ENCODE measurements at regions not wholly inside any gene's neighbourhood (a gene's known extent, or its start where the extent isn't known, plus 50 kb on each side); places are given as distances from the start of the nearest gene placed in this dataset.

DNA sequence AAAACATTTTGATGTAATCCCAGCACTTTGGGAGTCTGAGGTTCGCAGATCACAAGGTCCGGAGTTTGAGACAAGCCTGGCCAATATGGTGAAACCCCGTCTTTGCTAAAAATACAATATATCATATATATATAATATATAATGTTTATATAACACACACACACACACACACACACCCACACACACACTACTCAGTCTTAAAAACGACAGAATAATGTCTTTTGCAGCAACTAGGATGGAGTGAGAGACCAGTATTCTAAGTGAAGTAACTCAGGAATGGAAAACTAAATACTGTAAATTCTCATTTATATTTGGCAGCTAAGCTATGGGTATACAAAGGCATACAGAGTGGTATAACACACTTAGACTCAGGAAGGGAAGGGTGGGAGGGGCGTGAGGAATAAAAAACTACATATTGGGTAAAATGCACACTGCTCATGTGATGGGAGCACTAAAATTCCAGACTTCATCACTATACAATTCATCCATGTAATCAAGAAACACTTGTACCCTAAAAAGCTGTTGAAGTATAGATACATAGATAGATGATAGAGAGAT lies 231.2 kb upstream of the SEMA3A start:
- TF ChIP-seq, protein P1, sequence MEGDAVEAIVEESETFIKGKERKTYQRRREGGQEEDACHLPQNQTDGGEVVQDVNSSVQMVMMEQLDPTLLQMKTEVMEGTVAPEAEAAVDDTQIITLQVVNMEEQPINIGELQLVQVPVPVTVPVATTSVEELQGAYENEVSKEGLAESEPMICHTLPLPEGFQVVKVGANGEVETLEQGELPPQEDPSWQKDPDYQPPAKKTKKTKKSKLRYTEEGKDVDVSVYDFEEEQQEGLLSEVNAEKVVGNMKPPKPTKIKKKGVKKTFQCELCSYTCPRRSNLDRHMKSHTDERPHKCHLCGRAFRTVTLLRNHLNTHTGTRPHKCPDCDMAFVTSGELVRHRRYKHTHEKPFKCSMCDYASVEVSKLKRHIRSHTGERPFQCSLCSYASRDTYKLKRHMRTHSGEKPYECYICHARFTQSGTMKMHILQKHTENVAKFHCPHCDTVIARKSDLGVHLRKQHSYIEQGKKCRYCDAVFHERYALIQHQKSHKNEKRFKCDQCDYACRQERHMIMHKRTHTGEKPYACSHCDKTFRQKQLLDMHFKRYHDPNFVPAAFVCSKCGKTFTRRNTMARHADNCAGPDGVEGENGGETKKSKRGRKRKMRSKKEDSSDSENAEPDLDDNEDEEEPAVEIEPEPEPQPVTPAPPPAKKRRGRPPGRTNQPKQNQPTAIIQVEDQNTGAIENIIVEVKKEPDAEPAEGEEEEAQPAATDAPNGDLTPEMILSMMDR (IDR thresholded peaks at IDR 0.05 in 2 of 3, conservative IDR thresholded peaks at IDR 0.05 in 1 of 3; ENCODE audit: control insufficient read depth in 2 of 3, extremely low read depth in 1 of 3, insufficient read depth in 1 of 3, low read depth in 3 of 3, low read length in 3 of 3): no peak
- TF ChIP-seq, protein P2, sequence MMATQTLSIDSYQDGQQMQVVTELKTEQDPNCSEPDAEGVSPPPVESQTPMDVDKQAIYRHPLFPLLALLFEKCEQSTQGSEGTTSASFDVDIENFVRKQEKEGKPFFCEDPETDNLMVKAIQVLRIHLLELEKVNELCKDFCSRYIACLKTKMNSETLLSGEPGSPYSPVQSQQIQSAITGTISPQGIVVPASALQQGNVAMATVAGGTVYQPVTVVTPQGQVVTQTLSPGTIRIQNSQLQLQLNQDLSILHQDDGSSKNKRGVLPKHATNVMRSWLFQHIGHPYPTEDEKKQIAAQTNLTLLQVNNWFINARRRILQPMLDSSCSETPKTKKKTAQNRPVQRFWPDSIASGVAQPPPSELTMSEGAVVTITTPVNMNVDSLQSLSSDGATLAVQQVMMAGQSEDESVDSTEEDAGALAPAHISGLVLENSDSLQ (IDR thresholded peaks at IDR 0.05): no peak
- TF ChIP-seq ZNF24 (IDR thresholded peaks at IDR 0.05) (no peak), ZNF622 (IDR thresholded peaks at IDR 0.05) (no peak)

Measured in GM12878 (cell line).